Type B pancreatic cell (in vitro differentiated cells): ENCODE measurements at regions not wholly inside any gene's neighbourhood (a gene's known extent, or its start where the extent isn't known, plus 50 kb on each side); places are given as distances from the start of the nearest gene placed in this dataset.

Experiments
- DNase-seq: peaks from one replicate; pipeline ENCODE4 v3.0.0; 2021; ENCODE audit warnings: mixed read lengths; ENCODE audit not compliant: unreplicated experiment; ENCODE audit errors: extremely low spot score
- H3K27ac Mint-ChIP-seq: 2 replicates; pipeline ENCODE4 v1.8.0; 2021; ENCODE audit warnings: mild to moderate bottlenecking, mixed read lengths
- H3K27me3 Mint-ChIP-seq: 2 replicates; pipeline ENCODE4 v1.8.0; 2021; ENCODE audit warnings: mixed read lengths
- H3K36me3 Mint-ChIP-seq: 2 replicates; pipeline ENCODE4 v1.8.0; 2021; ENCODE audit warnings: mixed read lengths
- H3K4me1 Mint-ChIP-seq: one replicate; pipeline ENCODE4 v1.8.0; 2021; ENCODE audit warnings: mixed read lengths; ENCODE audit not compliant: unreplicated experiment
- H3K4me3 Mint-ChIP-seq: 2 replicates; pipeline ENCODE4 v1.8.0; 2021; ENCODE audit warnings: mild to moderate bottlenecking, mixed read lengths
- H3K9me3 Mint-ChIP-seq: 2 replicates; pipeline ENCODE4 v1.8.0; 2021; ENCODE audit warnings: mixed read lengths
- TF ChIP-seq, protein P1 (sequence below): fragments of 200-600 bp; sonication (generic); conservative IDR thresholded peaks from 2 replicates; pipeline ENCODE4 v1.5.0; 2021; ENCODE audit warnings: antibody characterized with exemption, mild to moderate bottlenecking

DNA sequence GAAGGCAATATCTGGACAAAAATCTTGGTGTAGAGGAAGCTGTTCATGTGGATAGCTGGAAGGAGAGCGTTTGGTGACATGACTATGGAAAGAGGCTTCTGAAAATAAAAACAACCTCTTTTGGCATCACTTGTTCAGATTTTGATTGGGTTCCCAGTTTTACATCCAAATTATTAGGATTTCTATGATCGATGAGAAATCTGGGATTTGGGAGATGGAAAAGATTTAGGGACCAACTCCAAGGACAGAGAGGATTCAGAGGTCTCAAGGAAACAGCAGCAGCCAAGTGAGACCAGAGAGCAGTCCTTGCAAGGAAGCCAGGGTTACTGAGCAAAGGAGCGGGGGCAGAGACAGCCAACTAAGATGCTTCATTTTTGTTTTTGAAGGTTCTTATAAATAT is 441.7 kb downstream of the TRIB2 start:
- Mint-ChIP-seq H3K9me3 (no peaks in the 10 kb centered on the region), H3K27ac (no peak overlapping the region), H3K4me1 (no peaks in the 10 kb centered on the region), H3K27me3 (no peaks in the 10 kb centered on the region), H3K36me3 (no peaks in the 10 kb centered on the region), H3K4me3 (no peak overlapping the region)
- no peak for DNase-seq
- TF ChIP-seq, protein P1, sequence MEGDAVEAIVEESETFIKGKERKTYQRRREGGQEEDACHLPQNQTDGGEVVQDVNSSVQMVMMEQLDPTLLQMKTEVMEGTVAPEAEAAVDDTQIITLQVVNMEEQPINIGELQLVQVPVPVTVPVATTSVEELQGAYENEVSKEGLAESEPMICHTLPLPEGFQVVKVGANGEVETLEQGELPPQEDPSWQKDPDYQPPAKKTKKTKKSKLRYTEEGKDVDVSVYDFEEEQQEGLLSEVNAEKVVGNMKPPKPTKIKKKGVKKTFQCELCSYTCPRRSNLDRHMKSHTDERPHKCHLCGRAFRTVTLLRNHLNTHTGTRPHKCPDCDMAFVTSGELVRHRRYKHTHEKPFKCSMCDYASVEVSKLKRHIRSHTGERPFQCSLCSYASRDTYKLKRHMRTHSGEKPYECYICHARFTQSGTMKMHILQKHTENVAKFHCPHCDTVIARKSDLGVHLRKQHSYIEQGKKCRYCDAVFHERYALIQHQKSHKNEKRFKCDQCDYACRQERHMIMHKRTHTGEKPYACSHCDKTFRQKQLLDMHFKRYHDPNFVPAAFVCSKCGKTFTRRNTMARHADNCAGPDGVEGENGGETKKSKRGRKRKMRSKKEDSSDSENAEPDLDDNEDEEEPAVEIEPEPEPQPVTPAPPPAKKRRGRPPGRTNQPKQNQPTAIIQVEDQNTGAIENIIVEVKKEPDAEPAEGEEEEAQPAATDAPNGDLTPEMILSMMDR, result no peak

DNA sequence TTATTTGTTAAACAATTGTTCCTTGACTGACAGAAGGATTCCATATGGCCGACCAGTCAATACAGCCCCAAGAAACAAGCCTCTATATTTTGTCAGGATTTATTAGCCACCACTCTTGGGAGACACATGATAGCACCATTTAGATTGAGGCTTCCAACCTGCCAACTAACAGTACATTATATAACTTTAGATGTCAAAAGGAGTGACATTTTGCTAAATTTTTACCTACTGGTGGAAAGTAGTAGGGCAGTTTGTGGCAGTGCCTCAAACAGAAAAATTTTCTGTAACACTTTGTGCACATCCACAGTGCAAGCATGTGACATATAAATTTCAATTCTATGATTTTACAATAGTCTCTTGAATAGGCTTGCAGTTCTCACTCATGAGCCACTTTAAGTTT is 464.0 kb downstream of the TRIB2 start:
- no peaks in the 10 kb centered on the region for H3K4me1 Mint-ChIP-seq
- H3K27ac Mint-ChIP-seq, result no peak overlapping the region
- no peak for DNase-seq
- no peak overlapping the region for H3K4me3 Mint-ChIP-seq
- H3K36me3 Mint-ChIP-seq, result no peaks in the 10 kb centered on the region
- H3K27me3 Mint-ChIP-seq, result no peaks in the 10 kb centered on the region
- TF ChIP-seq, protein P1, result peak; percentile 55
- H3K9me3 Mint-ChIP-seq, result no peaks in the 10 kb centered on the region

DNA sequence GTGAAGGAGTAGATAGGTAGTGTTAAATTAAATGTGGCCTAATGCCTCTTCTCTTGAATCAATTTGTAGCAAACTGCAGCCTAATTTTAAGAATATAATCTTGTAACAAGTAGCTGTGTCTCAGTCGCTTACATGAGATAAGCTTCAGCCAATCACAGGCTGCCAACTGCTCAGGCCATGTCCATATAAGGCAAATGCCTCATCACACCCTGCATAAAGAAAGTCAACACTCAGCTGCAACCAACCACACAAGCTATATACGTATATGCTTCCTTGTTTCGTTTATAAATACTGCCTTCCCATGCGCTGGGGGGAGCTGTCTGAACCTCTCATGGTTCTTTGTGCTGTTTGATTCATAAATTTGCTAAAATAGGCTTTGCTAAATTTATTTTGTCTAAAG is 476.3 kb downstream of the TRIB2 start:
- TF ChIP-seq, protein P1, result no peak
- DNase-seq, result no peak
- Mint-ChIP-seq H3K9me3 (no peaks in the 10 kb centered on the region), H3K4me3 (no peak overlapping the region), H3K27ac (no peak overlapping the region), H3K36me3 (no peaks in the 10 kb centered on the region), H3K4me1 (no peaks in the 10 kb centered on the region), H3K27me3 (no peaks in the 10 kb centered on the region)

DNA sequence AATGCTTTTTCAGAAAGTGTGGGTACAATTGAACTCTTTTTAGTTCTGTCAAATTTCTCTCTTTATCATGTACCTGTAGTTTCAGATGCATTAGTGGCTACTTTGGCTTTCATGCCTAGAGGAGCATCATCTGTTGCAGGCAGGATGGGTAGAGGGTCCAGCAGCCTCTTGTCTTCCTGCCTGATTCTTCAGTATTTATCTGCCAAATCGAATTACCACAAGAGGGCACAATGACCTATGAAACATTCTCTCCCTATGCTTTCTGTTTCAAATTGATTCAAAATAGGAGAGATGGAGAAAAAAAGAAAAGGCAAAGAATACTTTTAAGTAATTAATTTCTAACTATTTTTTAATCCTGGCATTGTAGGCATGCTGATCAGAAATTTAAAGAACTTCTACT is 477.2 kb downstream of the TRIB2 start:
- H3K9me3 Mint-ChIP-seq, result no peaks in the 10 kb centered on the region
- TF ChIP-seq, protein P1, result peak; percentile 74
- no peaks in the 10 kb centered on the region for H3K4me1 Mint-ChIP-seq
- DNase-seq, result no peak
- no peaks in the 10 kb centered on the region for H3K27me3 Mint-ChIP-seq
- no peak overlapping the region for H3K4me3 Mint-ChIP-seq
- H3K36me3 Mint-ChIP-seq, result no peaks in the 10 kb centered on the region
- no peak overlapping the region for H3K27ac Mint-ChIP-seq

DNA sequence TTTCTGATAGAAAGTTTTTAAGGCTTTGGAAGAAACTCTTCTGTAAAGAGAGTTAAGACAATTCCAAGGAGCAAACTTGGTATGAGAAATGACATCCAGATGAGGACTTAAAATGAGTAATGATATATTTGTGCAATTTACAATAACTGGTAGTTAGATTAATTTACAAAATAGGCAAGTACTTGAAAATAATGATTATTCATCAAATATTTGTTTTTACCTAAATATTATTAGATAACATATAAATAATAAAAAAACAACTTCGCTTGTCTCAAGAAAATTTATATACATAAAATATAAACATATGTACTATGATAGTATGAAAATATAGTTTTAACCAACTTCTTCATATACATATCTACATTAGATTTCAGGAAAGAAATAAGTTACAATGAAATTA is 478.5 kb downstream of the TRIB2 start:
- no peak for DNase-seq
- TF ChIP-seq, protein P1, result no peak

DNA sequence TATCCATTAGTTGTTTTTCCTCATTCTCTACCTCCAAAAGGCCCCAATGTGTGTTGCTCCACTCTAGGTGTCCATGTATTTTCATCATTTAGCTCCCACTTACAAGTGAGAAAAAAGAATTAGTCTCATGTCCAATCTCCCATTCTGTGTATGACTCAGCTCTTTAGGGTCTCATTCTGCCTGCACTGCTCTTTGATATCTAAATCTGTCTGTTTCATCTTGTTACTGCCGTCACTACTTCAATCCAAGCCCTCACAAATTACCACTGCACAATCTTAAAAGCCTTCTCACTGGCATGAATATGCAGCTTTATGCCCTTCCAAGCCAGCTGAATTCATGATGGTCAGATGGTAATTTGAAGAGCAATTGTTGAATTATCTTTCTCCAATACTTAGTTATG is 480.5 kb downstream of the TRIB2 start:
- H3K4me1 Mint-ChIP-seq, result no peaks in the 10 kb centered on the region
- H3K27me3 Mint-ChIP-seq, result no peaks in the 10 kb centered on the region
- H3K4me3 Mint-ChIP-seq, result no peak overlapping the region
- no peaks in the 10 kb centered on the region for H3K36me3 Mint-ChIP-seq
- H3K27ac Mint-ChIP-seq, result no peak overlapping the region
- no peak for DNase-seq
- H3K9me3 Mint-ChIP-seq, result no peaks in the 10 kb centered on the region
- TF ChIP-seq, protein P1, result no peak

More for the DNA sequence above, 478.5 kb downstream of the TRIB2 start:
- no peaks in the 10 kb centered on the region for H3K9me3 Mint-ChIP-seq
- H3K27me3 Mint-ChIP-seq, result no peaks in the 10 kb centered on the region
- no peak overlapping the region for H3K4me3 Mint-ChIP-seq
- no peak overlapping the region for H3K27ac Mint-ChIP-seq
- no peaks in the 10 kb centered on the region for H3K4me1 Mint-ChIP-seq
- no peaks in the 10 kb centered on the region for H3K36me3 Mint-ChIP-seq
